Hematopoietic multipotent progenitor cell treated with erythropoietin and hydrocortisone succinate and interleukin-3 and kit ligand, for 17 days (in vitro differentiated cells): ENCODE measurements at regions not wholly inside any gene's neighbourhood (a gene's known extent, or its start where the extent isn't known, plus 50 kb on each side); places are given as distances from the start of the nearest gene placed in this dataset.

ENCODE experiments used
- DNase-seq: peaks from one replicate; pipeline ENCODE4 v3.0.0-alpha.2; 2015; ENCODE audit warnings: low spot score

DNA sequence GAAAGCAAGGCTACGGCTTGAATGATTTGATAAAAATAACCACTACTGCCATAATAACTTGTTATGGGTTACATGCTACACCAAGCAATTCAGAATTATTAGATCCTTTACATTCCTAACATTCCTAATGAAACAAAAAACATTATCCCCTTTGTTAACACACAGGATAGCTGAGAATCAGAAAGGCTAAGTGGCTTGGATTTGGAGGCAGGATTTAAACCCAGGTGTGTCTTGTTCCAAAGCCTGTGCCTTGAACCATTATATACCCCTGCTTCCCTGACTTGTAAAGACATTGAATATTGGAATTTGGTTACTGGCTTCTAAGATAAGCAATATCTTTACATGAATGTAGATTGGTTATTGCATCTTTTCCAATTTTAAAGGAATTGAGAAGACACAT, 417.1 kb upstream of the GOLIM4 start:
- no peak for DNase-seq

DNA sequence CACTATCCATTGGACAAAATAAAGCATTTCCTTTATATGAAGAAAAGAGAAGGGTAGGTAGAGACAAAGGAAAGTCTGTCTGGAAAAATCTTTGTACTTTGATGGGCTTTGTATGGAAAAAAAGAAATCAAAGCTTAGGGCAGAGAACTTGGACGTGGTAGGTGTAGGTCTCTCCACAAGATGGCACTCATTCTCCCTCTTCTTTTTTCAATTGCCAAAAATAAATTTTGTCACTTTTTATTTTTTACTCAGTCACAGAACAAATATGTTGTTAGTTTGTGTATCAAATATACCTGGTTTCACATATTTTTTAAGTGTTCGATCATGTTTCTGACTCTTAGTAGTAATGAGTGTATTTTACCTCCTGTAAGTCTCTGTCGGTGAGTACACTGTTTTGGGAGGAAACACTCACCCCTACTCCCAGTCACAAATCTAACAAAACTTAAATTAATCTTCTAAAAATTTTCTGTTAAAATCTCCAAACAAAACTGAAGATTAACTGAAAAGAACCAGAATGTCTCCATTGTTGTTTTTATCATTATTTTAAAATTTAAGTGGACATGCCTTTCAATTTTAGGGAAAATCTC, 415.8 kb upstream of the GOLIM4 start:
- no peak for DNase-seq

DNA sequence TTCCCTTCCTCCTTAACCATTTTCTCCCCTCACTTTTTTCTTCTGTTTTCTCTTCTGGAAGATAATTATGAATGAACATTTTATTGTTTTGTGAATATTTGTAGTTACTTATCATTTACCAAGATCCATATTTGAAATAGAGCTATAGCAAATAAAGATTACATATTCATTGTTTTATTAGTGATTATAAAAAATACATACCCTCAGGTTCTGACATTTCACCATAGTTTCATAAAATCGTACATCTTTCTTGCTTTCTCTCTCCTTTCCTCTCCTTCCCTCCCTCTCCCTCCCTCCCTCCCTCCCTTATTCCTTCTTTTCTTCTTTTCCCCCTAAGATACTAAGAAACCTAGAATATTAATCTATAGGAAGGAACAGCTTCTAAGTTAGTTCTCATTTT, 410.9 kb upstream of the GOLIM4 start:
- no peak for DNase-seq

DNA sequence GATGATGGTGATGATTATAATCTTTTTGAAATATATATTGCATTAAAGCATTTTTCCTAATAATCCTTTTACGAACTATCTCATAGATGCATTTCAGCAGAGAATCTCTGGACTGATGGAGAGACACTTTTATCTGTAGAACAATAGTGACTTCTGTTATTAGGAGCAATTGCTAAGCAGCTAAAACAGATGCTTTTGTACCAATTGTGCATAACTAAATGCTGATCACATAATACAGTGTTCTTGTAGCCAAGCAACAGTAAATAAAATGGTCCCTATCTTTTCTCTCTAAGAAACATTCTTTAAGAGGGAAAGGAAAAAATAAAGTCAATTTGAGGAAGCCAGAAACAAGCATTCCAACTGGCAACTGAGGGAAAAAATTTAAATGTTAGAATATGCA, 405.8 kb upstream of the GOLIM4 start:
- DNase-seq: no peak

DNA sequence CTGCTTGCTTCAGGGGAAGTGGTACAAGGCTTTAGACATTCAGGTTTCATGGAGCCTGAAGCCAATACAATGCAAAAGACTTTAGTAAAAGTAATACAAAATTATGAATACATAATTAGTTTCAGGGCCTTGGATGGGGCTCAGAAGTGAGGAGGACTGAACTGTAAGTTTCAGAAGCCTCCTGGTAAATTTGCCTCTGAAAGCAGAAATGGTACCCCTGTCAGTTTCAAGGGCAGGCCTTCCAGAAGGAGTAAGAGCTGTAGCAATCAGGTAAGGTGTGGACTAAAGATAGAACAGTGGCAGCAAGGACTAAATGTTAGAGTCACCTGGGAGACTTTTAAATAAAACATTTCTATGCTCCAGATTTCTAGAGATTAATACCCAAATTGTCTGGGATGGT, 402.5 kb upstream of the GOLIM4 start:
- DNase-seq: no peak

DNA sequence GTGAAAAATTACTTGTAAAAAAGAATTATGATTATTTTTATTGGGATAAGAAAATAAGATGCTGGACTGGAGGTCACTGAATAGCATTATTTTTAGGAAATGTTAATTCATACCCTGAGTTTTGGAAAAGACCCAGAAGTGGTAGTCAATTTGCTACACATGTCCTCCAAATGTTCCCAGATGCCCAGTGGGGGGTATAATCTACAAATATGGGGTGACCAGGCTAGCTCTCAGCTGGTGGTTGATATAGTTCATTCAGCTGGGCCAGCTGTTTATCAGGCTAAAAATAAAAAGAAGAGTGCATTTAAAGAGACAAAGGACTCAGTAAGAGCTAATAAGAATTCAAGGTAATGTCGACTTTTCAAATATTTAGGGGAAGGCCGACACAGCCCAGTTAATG, 402.0 kb upstream of the GOLIM4 start:
- no peak for DNase-seq

DNA sequence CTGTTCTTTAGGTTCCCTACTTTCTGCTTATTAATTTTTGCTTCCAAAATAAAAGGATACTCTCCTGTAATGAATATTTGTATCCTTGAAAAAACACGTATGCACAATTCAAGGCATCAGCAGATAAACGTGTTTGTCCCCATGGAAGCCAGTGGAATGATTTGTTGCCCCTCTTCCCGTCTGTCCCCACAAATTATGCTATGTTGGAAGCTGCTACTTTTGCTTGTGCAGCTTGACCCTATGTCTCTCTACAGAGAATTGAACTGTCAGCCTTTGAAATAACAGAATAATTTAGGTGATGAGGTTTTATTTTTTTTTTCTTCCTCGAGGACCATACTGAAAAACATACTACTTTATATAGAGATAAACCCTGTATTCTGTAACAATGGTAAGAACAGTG, 401.5 kb upstream of the GOLIM4 start:
- DNase-seq: no peak

DNA sequence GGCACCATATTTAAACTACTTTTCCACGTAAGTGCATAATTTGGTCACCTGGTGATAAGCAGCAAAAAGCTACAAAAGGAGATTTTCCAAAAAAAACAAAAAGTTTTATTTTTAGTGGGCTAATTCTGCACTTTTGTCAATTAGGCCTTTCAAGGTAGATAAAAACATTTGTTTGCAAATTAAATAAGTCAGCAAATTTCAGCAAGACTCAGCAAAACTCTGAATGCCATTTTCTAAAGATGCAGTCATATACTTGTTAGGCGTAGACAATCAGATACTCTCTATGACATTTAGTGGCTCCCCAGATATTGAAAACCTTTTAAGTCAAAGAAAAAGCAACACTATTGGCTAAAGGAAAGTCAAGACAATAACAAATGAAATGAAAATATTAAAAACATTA, 400.2 kb upstream of the GOLIM4 start:
- DNase-seq: no peak

DNA sequence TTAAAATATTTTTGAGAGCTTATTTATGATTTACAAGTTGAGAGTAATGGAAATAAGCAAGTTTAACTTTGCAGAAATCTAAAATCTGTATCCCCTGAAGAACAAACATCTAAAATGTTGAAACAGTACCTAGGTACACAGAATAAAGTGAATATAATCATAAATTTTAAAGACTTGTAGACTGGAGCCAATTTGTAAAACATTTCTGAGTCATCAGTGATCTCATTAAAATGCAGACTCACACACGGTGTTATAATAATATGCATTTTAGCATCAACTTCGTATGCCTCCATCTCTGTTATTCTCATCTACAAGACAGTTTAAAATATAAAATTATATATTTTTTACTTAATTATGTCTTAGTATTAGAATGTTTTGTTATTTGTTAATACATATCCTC, 399.5 kb upstream of the GOLIM4 start:
- no peak for DNase-seq

DNA sequence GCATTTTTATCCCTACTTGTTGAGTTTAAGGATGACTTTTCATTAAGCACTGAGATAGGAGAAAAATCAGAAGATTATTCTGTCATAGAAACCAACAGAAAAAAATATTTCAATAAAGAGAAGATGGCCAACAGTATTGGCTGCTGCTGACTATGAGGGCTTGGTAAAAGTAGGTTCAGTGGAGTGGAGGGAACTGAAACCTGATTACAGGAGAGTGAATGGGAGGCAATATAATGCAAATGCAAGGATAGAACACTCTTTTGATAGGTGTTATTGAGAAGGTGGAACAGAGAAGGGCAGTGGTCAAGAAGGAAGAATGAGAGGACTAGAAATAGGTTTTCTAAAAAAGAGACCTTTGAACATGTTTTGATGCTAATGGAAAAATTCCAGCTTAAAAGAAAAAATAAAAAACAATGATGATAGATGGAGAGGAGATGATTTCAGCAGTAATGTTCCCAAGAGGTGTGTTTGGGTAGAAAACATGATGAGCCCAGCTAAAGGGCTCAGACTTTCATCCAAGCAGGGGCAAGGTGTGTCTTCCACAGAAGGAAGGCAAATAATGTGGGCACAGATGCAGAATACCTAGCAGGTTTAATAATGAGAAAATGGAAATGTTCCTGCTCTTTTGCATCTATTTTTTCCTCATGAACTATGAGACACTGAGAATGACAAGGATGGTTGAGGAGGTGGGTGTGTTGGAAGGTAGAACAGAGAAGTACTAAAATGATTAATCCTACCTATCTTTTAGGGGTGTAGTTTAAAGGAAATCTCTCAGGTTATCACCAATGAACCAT, 397.9 kb upstream of the GOLIM4 start:
- DNase-seq: no peak

DNA sequence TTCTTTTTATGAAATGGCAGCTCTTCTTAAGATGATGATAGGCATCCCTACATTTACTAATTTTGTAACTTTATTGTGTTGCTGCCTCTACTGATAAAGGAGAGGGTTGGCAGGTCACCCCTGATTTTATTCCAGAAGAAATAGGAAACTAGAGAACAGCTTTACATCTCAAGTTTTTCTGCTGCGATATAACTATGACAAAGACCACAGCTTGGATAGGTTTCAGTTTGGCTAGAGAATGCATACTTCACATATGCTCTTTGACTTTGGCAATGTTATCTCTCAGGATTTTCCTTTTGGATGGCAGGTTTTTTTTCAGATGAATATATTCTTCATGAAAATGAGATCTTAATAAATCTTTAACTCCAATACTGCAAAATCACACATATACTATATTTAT, 395.3 kb upstream of the GOLIM4 start:
- no peak for DNase-seq

DNA sequence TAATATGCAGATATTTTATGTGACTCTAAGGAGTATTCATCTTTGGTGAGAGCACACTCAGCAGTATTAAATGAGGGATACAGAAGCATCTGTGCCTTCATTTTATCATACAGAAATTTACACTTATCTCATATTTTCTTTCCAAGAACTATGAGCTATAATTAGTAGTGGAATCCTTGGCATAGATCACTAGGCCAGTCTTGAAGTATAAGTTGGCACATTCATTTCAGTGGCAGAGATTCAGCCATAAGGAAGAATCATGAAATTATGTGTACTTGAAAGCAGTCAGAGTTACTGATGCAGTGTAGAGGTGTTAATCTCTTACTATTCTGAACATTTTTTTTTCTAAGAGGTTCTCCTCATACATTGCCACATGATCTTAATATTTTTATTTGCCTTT, 393.6 kb upstream of the GOLIM4 start:
- no peak for DNase-seq

DNA sequence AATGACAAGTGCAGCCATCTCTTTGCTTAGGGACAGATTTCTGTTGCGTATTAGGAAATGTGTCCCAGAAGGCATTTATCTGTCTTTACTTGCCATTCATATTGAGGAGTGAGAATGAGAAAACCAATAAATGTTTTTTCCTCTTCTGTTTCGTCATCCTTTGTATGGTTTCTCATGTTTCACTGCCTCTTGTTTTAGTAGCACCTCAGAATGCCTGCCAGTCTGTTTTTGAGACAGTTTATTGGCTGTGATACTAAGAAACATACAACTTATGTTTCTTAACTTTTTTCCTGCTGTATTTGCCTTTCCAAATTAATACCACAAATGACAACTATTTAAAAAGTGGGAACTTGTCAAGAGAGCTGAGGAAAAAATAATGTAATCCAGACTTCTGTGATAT, 390.2 kb upstream of the GOLIM4 start:
- DNase-seq: no peak

DNA sequence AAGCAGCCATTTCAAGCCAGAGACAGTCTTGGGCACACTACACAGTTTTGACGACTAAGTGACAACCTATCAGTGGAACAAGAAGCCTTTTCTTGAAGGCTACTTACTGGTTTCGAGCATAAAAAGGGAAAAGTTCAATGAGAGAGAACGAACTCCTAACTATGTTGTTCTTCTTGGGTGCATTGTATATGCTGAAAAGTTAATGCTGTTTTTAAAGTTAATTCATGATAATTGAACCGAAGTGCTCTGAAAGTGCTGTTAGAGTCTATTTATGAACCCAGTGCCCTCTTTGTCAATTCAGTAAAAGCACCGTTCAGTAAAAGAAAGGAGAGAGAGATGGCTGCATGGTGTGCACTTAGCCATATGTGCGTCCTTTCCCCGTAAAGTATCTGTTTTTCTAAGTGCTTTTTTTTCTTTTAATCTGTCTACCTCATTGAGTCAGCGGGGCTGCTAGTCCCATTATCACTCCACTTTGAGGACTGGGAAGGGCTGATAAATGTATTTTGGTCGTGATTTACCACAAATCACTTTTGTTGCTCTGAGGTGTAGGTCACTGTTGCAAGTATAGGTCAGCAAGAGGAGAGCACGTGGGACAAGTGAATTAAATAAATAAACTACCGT, 380.7 kb upstream of the GOLIM4 start:
- DNase-seq: peak; percentile 31

DNA sequence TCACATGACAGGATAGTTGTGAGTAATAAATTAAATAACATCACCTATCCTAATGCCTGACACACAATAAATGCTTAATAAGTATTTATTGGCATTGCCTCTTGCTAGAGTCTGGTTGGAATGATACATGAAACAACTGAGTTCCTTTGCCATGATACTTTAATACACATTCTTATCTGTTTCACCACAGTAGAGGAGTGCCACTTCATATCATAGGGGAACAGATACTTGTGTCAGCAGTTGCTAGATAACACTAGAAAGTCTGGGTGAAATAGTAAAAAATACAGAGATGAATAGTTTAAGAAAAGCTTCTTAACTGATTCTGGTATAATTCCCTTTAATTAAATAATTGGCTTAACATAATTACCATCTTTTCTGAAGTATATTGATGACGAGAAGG, 380.0 kb upstream of the GOLIM4 start:
- DNase-seq: peak; percentile 45

DNA sequence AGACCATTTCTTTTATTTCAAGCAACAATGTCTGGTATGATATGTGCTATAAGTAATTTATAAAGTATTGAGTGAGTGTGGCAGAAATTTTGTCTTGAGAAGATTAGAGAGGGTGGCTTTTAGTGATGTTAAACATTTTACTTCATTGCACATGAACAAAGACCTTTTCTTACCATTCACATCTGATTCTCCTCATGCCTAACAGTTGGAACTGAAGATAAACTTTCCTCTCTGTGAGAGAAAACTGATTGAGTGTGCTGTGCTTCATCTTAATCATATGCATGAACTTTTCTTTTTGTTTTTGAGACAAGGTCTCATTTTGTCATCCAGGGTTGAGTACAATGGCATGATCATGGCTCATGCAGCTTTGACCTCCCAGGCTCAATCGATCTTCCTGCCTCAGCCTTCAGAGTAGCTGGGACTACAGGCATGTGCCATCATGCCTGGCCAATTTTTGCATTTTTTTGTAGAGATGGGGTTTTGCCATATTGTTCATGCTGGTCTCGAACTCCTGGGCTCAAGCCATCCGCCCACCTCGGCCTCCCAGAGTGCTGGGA, 377.7 kb upstream of the GOLIM4 start:
- DNase-seq: no peak

DNA sequence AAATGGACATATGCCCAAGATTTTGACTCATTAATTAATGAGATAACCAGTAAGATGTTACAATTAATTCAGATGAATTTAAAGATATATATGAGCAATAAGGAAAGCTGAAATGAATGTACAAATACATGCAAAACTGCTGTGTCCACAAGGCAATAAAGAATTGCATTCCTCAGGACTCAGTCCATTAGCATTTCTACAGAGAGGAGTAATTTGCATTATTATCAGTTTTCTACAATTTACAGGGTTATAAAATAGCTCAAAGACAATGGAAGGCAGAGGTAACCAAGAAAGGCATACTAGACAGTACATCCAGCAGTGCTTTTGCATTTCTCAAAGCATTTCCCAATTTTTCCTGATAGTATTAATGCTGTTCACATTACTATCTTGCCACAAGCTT, 377.1 kb upstream of the GOLIM4 start:
- DNase-seq: no peak

DNA sequence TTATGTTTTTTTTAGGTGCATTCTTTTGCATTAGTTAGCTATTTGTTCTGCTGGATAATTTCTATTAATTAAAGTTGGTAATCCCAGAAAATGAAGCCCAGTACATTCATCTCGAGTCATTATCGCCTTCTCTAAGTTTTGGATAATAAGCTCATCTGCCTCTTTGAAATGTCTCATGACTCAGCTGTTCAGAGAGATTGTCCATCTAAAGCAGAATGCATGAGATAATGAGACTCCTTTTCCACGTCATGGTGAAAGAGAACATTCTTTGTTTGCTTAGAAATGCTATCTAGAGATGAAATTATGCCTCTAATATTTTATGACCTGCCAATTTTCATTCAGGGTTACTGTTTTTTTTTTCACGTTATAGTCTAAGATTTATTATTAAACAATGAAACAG, 374.7 kb upstream of the GOLIM4 start:
- no peak for DNase-seq

DNA sequence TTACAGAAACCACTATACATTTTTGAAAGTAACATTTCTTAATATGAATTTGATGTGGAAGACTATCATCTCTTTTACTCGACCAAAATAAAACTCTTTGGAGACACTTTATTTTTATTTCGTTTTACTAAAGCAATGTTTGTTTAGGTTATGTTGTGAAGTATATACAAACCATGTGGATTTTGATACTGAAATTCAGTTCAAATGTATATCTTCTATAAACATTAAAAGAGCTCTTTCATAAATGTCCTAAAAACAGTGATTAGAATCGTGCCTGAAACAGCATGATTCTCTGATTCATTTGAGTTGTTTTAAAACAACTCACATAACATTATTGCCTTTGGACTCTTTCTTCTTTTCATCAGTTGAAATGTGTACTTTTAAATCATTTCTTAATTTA, 373.7 kb upstream of the GOLIM4 start:
- no peak for DNase-seq

DNA sequence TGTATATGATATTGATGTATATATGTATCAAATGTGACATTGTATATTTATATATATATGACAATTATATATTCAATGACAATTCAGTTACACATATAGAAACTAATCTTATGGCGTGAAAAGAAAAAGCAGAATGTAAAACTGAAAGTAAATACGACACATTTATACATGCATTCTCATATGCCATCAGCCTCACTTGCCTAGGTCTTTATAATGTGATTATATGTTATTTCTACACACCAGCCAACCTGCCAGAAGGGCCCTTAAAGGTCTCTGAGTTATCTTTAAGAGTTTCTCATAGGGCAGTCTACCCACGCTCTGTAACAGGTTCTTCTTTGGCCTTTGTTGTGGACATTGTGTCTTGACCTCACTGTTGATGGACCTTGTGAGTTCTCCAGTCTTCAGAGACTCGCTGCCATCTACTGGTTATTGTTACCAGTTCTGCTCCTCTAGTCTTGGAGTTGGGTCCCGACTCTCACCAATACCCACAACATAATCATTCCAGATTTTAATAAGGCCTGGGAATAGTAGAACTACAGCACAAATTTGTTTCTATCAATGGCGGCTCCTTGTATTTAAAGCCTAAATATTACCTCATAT, 371.5 kb upstream of the GOLIM4 start:
- peak; percentile 7 for DNase-seq

DNA sequence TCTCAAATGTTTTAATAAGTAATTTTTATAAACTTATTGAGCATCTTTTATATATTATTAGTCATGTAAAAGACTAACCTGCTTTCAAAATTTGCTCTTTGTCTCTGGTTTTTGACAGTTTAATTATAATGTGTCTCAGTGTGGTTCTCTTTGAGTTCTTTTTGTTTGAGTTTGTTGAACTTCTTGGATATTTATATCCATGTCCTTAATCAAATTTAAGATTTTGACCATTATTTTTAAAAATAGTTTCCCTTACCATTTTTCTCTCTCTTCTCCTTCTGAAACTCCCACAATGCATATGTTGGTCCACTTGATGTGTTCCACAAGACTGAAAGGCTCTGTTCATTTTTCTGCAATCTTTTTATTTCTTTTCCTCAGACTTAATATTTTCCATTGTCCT, 366.1 kb upstream of the GOLIM4 start:
- no peak for DNase-seq

DNA sequence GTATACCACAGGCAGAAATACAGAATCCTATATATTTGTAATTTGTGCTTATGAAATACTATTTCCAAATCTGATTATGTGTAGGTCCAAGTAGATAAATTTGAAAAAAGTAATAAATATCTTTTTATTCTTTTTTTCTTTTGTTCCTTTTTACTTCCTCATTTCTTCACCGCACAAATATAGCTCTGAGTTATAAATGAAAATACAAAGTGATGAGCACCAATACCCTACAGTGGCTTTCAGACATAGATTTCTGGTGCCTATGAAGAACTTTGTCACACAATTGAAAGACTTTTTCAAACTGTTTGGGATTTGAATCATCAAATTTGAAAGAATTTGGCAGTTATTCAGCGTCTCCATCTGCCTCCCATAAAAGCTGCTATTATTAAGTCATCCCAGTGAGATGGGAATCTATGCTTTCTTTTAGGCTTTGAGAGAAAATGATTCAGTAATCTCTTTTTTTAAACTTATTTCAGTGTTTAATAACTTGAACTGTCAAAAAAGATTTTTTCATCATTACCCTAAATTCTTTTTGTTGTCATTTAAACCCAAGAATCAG, 363.6 kb upstream of the GOLIM4 start:
- DNase-seq: no peak
